DMS 273 (cell line): ENCODE measurements at regions not wholly inside any gene's neighbourhood (a gene's known extent, or its start where the extent isn't known, plus 50 kb on each side); places are given as distances from the start of the nearest gene placed in this dataset.

Experiments
- DNase-seq: peaks from one replicate; lab custom pipeline; 2025; ENCODE audit not compliant: unreplicated experiment; lab: John Stamatoyannopoulos, UW

DNA sequence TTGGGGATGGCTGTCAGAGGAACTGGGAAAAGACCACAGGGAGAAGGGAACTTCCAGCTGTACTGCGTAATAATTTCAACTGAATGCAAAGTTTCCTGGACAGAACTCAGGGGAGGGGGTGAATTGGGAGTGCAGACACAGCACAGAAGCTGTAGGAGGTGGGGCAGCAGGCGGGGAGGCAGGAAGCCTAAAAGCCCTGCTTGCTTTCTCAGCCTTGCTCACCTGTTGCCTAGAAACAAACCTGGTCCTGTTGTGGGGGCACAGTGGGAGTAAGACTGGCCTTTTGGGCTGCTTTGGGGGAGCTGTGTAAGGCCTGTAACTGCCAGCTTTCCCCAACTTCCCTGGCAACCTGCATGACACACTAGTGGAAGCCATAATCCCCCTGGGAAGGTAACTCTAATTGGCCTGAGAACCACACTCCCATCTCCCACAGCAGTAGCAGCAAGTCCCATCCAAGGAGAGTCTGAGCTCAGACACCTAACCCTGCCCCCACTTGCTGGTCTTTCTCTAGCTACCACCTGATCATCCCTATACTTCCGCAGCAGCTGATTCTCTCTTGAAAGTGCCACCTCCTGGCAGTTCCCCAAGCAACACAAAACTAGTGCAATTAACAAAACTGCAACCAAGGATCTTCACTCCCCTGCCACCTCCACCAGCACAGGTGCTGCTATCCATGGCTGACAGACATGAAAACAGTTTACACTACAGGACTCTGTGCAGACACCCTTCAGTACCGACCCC is 1239.3 kb downstream of the SORCS1 start:
- no peak for DNase-seq

DNA sequence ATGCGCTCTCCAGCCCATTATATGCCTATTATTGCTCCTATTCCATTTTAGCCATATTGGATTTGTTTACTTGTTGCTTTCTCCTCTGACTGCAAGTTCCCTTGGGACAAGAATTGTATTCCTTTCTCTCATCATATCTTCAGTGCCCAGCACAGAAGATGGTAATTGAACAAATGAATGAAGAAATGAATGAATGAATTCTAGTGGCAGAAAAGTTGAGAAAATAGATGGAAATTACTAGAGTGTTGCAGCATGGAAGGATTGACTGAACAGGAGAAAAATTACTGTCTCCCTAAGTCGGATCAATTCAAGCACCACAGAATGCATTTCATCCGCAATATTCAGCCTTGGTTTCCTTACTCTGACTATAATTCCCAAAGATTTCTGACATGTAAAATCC is 1243.2 kb downstream of the SORCS1 start:
- DNase-seq: no peak

DNA sequence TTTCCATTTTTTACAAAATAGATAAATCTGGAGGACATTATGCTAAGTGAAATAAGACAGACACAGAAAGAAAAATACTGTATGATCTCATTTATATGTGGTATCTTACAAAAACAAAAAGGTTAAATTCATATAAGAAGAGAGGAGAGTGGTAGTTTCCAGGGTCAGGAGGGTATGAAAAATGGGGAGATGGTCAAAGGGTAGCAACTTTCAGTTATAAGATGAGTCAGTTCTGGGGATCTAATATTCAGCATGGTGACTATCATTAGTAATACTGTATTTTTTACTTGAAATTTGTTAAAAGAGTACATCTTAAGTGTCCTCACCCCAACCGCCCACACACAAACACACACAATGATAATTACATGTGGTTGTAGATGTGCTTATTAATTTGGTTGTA is 1250.1 kb downstream of the SORCS1 start:
- DNase-seq: no peak

DNA sequence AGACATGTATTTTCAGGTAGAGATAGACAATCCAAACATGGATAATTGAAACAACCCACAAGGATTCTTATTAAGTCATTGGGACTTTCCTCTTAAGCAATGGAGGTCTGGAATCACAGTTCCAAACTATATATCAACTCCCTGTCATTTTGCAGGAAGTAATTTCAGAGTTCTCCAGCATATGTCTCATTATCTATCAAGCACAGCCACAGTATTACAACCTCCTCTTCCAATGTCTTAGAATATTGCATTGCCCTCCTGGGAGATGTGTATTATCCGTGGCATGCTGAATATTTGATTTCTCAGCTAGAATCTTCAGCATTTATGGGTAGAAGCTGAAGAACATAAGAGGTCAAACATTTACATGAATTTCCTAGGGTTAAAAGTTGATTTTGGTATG is 1255.8 kb downstream of the SORCS1 start:
- DNase-seq: no peak

DNA sequence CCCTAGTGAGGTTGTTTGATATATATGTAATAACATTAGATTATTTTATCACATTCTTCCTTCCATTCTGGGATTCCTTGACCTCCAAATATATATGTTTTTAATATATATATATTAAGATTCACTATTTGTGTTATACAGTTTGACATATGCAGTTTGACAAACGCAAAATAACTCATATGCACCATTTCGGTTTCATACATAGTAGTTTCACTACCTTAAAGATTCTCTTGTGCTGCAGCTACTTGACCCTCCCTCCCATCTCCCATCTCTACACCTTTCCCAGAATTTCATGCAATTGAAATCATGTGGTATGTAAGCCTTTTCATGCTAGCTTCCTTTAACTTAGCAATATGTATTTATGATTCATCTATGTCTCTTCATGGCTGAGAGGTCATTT is 1244.4 kb downstream of the SORCS3 start:
- no peak for DNase-seq

DNA sequence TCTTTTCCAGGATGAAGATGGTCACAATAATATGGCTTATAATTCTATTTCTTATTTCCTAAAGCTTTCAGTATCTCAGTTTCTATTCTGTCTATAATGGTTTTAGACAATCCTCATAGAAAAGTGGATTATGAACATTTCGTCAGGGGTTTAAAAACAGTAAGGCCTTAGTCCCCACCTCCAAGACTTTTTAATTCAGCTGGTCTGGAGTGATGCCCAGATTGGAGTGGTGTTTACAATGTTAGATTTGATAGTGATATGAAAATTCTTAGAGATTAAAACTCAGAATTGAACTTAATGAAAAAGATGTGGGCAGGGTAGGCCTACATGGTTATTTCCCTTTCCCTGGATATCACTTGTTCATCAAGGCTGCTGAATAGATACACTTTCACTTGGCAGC is 1238.3 kb downstream of the SORCS3 start:
- no peak for DNase-seq

DNA sequence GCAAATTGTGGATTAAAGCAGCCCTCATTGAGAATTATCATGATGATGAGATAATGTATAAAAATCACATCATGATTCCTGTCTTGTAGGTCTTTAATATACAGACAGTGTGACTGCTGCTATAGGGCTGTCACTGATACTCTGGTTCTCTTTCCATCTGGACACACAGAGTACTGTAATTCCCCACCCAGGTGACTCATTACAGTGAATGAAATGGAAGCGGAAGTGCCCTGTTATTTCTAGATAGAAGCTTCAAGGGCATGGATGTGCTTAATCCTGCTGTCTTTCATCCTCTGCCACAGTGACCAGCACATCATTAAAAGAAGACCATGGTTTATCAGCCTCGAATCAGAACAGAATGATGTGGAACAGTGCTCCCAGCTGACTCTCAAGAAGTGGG is 1234.0 kb downstream of the SORCS3 start:
- no peak for DNase-seq

DNA sequence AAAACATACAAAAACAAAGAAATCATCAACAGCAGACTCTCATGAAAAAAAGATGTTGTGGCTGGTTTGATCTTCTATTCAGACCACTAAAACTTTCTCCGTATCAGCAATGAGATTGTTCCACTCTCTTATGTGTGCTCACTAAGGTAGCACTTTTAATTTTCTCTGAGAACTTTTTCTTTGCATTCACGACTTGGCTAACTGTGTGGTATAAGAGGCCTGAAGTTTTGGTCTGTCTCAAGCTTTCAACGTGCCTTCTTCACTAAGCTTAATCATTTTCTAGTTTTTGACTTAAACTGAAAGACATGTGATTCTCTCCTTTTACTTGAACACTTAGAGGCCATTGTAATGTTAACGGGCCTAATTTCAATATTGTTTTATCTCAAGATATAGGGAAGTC is 1231.6 kb downstream of the SORCS3 start:
- DNase-seq: no peak

DNA sequence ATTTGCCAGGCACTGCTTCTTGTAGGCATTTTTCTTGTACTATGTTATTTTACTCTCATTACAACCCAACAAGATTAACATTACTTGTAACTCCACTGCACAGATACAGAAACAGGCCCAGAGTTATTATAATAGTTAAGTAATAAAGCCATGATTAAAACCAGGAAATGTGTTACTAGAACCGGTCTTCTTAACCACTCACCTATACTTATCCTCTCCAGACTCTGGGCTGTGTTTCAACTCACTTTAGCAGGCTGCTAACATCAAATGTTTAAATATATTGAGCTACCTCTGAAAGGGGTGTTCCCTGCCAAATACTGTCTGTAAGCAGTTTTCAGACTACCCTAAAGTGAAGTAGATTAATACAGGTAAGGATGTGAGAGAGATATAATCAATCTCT is 1227.8 kb downstream of the SORCS3 start:
- DNase-seq: no peak

DNA sequence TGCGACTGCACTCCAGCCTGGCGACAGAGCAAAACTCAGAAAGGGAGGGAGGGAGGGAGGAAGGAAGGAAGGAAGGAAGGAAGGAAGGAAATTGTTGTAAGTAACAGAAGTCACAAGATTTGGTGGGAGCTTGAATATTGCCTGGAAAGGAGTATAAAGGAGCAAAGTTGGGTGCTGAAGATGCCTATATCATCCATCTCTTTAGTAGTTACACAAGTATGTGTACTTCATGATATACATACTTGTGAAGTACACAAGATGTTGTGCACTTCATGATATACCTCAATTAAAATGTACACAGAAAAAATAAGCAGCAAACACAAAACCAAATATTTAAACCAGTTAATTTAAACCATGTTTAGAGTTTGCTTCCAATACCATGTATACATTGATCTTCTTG is 1223.8 kb downstream of the SORCS3 start:
- DNase-seq: no peak

DNA sequence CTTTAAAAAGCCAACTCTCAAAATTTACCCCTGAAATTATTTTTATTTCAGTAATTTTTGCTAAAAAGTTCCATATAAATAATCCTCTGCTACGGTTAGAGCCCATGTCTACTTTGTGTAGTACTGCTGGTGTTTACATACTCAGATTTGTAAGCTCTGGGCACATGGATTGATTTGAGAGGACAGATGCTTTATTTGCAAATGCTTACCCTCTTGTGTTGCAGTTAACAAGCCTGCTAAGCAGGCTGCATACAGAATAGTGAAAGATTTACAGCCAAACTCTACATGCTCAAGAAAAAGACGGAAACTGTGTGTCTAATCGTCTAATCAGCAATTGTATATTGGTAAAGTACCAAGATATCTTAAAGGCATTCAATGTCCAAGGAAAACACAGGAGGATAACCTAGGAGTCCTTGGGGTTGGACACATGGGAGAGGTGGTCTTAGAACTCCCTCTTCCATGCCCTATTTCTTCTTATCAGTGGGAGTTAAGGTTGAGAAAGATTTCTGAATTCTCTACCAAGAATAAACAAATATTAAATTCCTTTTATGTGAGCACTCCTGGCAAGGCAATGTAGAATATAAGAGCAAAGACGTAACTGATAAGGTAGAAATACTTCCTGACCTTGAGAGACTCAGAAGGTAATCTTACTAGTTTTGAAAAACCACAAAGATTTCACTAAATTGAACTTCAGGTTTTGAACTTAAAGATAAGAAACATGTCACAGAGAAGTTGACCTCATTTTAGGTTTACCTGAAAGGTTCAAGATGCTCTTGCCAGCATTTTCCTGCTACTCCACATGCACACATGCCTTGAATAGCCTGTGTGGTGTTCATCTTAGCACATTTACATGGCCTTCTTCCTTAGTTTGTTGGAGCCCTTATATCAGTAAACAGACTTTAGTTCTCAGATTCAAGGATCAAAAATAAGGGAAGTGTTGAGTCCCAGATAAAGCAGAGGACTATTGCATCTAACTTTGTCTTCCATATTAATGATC is 1216.5 kb downstream of the SORCS3 start:
- DNase-seq: no peak

DNA sequence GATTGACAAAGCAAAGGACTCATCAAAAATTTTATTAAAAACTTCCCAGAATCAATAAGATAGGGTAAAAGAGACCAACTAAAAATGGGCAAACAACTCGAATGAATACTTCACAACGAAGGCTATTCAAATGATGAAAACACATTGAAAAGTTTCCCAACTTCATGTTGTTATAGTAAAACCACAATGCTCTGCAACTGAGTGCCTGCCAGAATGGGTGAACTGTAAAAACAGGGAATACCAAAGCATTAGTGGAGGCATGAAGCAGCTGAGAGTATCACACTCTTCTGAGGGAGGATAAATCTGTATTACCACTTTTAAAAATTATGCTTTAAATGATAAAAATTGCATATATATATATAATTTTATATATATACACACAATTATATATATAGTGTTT is 1214.7 kb downstream of the SORCS3 start:
- no peak for DNase-seq

DNA sequence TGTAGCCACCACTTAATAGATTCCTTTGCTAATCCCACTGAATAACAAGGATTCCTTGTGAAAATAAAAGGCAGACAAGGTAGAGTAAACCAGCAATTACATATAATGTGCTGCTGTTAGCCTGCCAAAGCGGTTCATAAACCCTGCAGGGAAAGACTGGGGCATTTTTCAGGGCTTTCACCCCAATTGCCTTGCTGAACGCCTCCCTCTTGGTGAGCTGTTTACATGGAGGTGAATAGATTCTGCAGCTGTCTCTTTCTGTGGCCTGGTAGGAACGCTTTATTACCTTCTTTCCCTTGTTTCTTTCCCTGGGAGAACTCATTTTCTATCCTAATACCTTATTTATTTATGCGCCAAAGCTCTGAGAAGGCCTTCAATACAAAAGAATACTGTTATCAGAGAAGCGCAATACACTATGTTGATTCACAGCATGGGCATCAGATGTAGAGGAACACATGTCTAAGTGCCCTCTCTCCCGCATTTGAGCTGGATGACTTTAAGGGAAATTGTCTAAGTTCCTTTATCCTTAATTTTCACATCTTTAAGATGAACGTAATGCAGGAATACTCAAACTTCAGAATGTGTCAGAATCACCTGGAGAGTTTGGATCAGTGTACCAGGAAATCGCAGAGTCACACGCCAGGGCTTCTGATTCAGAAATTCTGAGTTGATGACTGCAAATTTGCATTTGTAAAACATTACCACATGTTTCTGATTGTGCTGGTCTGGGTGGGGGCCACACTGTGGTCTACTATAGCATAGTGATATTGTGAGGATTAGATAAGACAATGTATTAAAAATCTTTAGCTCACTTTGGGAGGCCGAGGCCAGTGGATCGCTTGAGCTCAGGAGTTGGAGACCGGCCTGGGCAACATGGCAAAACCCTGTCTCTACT is 1203.8 kb downstream of the SORCS3 start:
- no peak for DNase-seq

DNA sequence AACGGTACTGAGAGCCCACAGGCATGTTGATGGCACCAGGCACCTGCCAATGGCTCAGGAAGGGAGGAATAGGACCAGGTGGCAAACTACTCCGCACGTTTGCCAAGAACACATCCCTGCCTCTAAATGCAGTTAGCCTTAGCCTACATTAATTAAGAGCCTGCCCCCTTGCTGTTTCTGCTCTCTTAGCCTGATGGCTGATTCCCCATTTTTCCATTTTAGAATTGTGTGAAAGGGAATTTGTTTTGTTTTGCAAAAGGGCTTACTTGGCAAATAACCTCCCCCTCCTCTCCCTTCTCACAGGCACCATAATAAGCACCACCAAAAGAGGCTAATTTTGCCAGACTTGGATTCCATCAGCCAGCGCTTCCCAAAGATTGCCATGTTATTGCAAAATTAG is 1203.2 kb downstream of the SORCS3 start:
- DNase-seq: no peak

DNA sequence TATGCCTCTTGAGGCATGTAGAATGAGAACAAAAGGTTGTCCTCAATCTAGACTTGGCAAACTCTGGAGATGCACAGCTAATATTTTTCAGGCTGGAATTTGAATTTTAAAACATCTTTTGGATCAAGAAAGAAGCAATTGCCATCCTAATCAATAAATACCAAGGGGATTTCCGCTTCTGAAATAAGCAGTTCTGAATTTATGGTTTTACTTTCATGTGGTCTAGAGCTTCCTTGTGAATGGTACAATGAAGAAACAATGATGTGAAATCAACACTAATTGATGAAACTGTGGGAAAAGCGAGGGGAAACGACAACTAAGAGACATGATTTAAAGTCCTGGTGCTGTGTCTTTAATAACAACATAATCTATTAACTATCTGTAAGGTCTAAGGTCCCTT is 1202.7 kb downstream of the SORCS3 start:
- no peak for DNase-seq

DNA sequence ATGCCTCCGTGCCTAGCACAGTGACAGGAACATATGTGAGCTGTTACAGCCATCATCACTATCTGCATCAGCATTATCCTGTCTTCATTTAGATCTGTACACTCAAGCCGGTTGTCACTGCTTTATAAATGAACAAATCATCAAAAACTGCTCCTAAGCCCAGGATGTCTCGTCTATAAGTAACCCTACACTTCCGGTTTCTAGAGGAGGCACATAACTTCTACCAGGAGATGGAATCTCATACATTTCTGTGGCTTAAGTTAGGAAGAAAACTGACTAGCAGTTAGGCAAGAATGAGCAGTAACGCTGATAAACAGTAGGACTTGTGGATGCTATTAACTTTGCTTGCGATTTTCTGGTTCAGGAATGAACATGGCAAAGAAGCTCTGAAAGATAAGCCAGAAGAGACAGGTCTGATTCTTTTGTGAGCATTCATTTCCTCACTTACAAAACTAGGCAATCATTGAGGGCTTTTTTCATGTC is 1199.2 kb downstream of the SORCS3 start:
- DNase-seq: no peak

DNA sequence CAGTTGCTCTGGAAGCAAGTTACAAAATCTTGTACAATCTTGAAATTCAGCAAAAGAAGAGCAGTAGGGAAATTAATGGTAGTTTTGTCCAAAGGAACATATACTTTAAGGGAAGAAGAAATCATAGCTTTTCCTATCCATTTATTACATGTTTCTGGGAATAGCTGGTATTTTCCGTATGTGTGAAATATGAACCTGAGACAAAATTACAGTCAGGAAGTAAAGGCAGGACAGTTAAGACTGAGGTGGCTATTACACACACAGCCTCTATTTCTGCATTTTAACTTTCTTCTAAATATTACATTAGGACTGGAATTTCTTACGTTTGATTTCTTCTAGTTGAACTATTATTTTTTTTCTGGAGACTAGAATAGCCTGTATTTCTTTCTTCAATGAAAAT is 1197.3 kb downstream of the SORCS3 start:
- DNase-seq: no peak

DNA sequence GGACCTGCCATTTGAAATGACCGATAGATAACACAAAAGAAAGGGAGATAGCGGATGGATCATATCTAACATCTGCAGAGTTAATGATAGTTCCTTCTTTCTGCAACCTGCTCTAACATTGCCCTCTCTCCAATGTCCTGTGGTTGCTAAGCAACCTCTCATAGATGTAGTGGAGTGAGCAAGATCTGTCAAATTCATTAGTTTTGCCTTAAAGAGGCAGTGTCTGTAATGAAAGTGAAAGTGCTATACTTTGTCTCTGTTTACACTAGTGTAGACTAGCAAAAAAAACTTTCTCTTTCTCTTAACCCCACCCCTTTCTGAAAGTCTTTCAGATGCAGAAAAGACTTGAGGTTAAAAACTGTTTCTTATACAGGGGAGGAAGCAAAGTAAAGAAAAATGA is 1196.9 kb downstream of the SORCS3 start:
- DNase-seq: no peak

DNA sequence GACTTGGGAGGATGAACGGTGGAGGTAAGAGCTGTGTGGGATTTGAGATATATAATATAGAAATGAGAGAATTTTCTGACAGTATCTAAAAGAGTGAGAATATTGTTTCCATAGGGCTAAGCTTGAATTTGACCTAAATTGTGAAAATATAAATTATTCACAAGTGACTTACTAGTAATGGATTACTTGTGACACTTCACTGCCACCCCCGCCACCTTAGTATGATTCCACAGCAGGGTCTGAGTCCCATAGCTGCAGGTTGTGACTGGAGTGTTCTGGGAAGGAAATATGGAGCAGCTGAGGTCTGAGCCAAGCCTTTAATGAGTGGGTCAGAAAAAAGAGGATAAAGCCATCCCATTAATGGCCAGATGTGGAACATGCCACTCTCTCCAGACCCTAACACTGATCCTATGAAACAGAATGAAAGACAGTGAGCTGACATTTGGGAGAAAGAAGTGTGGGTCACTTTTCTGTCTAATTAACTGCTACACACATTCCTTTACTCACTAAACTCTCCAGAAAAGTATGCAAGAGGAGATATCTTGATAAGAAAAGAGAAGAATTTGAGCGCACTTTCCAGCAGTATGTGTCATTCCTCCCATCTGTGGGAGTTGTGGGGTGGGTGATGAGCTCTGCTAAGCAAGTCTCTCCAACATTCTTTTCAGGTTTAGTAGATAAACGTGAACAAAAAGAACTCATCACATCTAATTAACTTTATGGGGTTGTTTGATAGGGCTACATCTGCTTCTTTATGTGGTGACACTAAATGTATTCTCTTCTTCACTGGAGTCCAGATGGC is 1193.4 kb downstream of the SORCS3 start:
- no peak for DNase-seq

DNA sequence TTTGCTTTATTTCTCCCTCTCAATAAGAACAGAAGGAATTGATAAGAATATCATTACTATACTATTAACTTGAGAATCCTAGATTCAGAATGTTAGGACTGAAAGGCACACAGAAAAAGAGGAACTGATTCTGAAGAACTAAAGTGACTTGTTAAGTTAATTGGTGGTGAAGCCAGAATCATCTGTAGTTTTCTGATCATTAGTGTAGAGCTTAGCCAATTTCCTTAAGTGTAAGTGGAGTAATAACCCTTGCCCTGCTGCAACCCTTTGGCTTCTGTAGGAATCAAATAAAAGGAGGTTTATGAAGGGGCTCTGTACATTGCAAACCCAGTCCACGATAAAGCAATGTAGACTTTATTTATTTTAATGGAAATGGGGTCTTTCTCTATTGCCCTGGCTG is 1186.0 kb downstream of the SORCS3 start:
- no peak for DNase-seq
